ENCODE measurements at regions not wholly inside any gene's neighbourhood (a gene's known extent, or its start where the extent isn't known, plus 50 kb on each side); places are given as distances from the start of the nearest gene placed in this dataset.

DNA sequence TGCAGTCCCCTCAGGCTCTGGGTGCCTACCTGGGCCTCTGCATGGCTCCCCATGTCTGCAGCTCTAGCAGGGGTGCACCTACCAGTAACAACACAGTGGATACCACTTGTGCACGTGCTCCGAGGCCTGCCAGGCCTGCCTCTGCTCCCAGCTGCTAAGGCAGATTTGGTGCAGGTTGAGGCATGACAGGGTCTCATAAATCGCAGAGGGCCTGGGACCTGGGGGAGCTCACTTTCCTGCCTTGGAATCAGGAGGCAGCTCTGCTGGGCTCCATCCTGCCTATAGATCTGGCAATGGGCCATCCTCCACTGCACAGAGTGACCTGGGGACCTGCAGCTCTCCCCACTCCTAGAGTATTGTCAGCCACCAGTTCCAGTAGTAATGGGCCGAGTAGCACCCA lies 121.9 kb upstream of the CXCL14 start:
- ATAC-seq = no peak

DNA sequence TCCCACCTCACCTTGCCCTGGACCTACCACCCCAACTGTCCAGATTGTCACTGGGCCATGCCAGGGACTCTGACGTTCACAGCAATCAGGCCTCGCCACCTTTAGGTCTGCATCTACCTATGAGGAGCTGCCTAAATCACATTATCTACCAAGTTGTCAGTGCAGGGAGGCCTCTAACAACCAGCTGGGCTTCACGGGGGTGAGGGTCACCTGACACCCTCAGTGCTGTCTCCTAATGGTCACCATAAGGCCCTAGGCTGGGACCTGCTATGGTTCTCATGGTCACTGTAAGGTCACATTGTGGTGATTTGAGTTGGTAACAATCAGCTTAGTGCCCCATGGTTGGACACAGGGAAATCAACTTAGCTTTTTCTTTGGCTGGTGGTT lies 119.2 kb upstream of the CXCL14 start:
- no peak for ATAC-seq

DNA sequence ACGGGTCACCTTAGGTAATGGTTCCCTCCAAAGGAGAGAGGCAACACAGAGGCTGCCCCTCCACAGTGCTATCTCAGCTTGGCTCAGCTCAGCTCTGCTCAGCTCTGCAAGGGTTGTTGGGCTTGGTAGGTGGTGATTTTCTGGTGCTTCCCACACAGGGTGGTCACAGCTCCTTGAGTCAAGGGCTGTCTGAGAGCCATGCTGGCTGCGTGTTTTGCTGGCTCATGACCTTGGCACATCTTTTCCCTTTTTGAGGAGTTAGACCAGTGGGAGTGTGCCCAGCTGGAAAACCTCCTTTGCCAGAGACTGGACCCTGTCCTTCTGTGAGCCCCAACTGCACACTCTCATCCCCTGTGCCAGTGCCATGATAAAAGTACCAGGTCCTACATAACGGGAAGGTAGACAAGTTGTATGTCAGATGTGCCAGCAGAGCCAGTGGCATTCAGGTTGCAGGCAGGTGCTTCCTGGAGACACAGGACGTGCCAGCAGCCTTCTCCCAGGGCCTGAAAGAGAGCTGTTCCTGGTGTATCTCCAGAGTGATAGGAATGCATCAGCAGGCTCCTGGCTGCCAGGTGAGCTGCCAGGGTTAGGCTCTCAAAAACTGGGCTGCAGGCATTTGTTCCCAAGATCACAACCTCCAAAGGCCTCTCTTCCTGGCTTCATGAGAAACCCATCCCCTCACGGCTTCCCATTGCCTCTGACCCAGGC lies 118.6 kb upstream of the CXCL14 start:
- no peak for ATAC-seq

DNA sequence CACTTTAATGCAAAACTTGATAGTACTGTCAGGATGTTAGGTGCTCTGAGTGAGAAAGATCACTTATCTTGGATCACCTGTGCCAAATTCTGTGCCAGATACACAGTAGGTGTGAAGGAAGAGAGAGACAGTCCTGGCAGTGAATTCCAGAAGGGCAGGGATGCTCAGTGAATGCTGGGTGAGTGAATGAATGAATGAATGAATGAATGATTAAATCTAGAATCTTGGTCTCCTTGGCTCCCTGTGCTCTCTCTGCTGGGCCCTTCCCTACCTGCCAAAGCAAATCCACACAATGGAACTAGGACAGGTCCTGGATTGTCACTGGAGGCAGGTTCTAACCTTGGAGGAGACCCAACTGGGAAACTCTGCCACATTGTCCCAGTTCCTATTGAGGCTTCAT lies 117.5 kb upstream of the CXCL14 start:
- ATAC-seq = no peak

DNA sequence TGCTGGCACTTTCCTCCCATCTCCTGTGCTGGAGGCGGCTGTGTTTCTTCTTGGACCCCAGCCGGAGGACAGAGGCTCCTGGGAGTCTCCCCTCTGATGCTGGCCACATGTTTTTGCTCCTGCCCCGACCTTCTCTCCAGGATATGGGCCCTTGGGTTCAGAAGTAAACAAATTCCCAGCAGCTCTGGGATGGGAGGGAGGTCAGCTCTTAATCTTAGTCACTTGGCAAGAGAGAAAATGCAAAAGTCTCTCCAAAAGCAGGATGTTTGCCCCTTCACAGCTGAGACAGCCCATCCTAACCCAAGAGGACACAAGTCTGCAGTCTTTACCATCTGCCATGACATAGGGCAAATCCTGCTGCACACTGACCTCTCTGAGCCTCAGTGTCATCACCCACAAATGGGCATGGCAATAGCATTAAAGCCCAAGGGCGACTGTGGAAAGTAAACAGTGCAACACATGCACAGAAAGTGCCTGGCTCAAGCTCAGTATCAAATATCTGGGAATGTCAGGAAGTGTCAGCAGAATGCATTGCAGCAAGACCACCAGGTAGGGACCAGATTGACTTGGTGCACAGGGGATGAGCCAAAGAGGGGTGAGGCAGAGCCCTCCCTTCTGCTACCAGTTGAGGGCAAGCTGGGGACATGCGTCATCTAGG lies 117.0 kb upstream of the CXCL14 start:
- ATAC-seq = no peak

DNA sequence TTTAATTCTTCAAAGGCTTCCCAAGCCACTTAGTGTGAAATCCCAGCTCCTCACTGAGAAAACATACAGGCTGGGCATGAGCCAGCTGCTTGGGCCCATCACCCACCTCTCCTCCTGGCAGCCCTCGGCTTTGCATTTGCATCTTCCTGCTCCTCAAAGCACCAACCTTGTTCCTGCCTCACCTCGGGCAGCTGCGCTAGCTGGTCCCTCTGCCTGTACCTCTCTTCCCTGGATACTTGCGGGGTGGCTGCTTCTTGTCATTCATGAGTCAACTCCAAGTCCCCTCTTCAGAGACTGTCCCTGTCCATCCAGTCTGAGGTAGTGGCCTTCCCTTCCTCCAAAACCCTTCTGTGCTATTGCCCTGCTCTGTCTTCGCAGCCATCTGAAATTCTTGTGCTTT lies 116.1 kb upstream of the CXCL14 start:
- ATAC-seq = no peak

DNA sequence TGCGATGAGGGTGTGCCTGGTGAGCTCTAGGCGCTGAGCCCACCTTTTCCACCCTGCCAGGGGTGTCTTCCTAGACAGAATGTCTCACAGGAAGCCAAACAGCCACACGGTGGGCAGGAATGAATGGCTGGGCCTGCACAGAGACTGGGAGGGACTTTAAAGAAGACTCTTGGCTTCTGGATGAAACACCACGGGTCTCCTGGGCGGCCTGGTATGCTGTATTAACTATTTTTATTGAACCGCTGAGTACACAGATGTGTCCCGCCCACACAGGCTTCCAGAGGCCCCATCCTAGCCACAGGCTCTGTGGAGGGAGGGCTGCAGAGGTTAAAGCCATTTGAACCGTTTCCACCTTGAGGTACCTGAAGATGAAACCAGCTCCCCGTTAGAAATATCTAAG lies 115.2 kb upstream of the CXCL14 start:
- no peak for ATAC-seq

DNA sequence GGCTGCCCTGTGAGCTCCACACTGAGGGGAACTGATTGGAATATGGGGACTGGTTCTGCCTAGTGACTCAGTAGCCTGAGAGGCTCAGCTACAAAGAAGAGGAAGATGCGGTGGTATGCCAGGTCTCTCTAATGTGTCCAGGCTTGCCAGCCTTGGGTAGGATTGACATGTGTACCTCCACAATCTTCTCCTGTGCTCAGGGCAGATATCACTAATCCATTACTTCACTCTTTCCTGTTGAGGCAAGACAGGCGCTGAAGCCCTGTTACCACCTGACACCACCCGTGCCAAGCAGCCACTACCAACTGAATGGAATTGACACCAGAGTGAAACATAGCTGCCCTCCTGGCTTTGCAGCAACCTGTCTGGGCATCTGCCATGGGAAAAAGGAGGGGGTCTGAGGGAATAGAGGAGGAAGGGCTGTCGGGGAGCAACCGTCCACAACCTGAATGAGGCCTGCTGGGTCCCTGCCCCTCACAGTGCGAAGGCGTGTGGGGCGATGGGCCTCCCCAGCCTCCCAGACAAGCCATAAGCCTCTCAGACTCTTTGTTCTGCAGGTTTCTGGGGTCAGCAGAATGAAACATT lies 114.7 kb upstream of the CXCL14 start:
- ATAC-seq = peak; percentile 93

DNA sequence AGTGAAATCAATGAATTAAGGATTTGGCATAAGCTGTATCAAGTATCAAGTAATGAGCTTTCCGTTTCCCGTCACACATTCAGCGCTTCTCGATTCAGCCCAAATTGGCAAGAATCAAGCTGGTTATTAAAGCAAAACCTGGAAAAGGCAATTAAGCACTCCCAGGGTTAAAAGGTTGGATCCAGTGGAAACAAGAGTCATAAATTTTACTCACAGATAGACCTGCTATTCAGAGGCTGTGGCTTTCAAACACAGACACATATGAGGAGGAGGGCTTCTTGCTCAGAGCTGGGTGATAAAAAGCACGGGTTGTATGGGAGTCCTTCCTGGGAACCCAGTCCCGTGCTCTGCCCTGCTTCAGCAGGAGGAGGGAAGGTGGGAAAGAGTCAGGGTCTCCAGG lies 112.3 kb upstream of the CXCL14 start:
- ATAC-seq = no peak

DNA sequence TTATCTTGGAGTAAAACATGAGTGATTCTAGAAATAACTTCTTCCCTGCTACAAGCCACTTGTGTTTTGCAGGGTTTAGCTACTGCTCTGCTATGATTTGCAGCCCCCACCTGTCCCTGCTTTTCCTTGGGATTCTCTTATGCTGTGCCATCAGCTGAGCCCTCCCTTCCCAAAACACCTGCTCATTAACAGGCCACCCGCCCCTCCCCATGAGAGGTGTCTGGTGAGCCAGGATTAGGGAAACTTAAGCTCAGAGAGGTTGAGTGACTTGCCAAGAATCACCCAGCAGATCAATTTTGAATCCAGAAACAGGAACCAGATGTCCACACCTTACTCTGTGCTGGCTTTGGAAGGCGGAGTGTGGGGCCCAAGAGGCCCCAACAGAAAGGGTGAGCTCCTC lies 111.7 kb upstream of the CXCL14 start:
- no peak for ATAC-seq

DNA sequence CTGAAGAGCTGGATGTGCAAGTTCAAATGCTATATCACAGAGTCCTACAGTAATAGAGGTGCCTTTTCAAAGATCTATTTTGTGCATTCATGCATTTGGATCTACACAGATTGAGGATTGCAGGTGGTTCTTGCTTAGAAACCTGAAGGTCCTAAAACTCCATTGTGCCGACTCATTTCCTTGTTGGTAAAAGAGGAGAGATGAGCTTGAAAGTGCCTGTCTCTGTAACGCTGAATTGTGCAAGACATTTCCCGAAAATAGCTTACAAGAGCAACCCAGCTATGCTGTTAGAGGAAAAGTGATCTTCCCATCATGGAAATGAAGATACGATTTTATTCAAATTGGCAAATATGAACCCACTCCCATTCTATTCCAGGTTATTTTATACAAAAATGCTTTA lies 110.7 kb upstream of the CXCL14 start:
- ATAC-seq = no peak

DNA sequence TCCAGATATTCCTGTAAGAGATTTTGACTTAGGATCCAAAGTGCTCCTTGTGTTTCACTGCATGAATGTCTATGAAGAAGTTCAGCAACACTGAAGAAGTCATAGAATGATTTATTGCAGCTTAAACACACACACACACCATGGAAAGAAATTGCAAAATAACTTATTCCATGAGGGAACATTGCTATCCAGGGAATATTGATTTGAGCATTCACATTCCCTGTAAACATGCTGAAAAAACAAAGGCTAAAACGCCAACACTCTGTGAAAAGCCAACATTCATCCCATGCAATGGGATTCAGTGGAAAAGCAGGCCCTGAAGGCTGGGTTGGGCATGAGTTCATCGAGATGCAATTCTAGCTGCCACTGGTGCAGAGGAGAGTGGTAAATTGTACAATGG lies 109.6 kb upstream of the CXCL14 start:
- no peak for ATAC-seq

DNA sequence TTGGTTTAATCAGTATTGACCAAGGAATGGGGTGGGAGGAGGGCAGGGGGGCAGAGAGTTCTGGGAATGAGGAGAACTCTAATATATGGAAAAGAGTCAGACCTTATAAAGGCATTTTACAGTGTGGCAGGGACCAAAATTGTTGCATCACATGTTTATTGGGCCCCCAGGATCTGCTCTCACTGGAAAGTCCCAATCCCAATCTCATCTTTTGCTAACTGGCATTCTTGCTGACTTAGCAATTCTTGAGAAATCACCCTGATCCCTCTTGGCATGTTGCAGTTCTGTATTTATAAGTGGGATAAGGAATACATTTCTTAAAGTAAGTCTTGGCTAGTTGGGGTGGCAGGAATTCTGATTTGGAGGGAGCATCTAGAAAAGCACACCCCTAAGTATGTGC lies 104.4 kb upstream of the CXCL14 start:
- no peak for ATAC-seq

DNA sequence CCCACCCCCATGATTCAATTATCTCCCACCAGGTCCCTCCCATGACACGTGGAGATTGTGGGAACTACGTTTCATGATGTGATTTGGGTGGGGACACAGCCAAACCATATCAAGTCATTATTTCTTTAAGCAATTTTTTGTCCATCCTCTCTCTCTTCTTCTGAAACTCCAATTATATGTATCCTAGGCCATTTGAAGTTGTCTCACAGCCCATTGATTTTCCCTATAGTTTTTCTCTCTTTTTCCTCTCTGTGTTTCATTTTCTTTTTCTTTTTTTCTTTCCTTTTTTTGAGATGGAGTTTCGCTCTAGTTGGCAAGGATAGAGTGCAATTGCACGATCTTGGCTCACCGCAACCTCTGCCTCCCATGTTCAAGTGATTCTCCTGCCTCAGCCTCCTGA lies 101.9 kb upstream of the CXCL14 start:
- ATAC-seq = no peak

DNA sequence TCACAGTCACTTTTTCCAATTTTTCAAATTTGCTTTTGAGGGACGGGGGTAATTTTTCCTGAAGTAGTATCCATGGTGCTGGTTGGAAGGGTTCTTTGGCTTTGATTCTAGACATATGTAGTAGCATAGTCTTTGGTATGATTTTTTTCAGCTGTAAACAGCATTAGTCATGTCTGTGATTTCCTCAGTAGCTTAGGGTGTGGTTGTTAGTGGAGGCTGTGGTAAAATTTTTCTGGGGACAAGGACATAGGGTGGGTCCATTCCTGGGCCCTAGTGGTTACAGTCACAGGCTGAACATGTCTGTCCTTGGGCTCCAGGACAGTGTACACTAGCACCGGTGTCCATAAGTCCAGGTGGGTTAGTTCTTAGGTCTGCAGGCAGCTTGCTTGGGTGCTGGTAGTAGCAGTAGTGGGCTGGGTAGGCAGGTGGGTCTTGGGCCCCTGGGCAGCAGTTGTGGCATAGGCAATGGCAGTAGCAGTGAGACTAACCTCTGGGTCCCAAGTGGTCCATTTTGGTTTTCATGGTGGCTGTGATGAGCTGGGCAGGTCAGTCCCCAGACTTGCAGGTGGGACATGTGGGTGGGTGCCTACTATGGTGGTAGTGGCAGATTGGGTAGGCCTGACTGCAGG lies 100.0 kb upstream of the CXCL14 start:
- ATAC-seq = peak; percentile 92

DNA sequence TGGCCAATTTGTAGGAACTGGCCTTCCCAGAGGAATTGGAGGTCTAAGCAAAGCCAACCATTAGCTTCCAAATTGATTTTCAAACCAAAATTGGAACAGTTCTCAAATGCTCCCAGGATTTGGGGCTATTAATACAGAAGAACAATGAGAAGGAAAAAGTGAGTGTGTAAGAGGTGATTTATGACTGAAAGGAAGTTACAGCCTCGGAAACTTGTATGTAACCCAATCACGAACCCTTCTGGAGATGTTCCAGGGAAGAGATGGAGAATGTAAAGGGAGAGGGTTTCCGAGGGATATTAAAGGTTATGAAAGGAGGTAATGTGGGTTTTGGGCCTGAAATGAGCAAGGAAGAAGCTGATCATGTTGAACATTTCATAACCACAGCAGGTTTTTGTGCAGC lies 93.2 kb upstream of the CXCL14 start:
- ATAC-seq = no peak

DNA sequence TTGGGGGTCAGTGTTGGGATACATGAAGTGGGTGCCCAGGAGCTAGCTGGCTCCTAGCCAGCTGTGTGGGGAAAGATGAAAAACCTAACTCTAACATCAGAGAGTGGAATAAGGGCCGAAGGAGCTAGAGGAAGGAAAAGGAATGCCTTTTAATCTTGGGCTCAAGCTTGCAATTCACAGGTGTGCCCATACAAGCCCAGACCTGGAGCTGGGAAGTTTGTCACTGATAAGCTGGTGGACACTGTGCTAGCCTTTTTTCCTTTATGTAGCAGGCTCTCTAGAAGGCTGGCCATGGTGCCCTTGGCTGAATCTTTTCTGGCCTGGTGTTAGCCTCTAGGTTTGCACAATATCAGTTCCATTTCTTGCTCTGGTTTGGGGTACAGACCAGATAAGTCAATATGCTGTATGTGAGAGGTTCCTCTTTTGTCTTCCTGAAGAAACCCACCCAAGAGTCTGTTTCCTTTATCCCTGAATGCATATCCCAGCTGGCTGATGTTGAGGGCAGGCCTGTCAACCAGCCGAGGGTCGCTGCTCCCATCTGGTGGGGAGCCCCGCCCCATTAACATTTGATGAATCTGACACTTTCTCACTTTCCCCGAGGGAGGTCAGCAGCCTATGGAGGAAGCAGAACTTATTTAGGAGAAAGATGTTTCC lies 92.4 kb upstream of the CXCL14 start:
- peak; percentile 68 for ATAC-seq

DNA sequence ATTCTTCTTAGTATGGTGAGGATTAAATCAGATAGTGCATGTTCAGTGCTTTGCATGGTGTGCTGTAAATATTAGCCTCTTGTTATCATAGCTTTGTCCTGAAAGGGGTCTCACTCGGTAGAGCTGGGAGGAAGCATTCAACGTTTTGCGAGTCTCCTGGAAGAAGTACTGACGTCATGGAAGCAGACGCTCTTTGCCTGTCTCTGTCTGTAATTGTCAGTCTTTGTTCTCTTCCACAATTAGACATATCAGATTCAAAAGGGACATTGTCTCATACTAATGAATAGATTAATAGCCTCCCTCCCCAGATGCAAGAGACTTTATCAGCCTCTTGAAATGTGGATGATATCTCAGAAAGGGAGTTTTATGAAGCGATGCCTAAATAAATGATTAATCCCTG lies 91.8 kb upstream of the CXCL14 start:
- no peak for ATAC-seq

DNA sequence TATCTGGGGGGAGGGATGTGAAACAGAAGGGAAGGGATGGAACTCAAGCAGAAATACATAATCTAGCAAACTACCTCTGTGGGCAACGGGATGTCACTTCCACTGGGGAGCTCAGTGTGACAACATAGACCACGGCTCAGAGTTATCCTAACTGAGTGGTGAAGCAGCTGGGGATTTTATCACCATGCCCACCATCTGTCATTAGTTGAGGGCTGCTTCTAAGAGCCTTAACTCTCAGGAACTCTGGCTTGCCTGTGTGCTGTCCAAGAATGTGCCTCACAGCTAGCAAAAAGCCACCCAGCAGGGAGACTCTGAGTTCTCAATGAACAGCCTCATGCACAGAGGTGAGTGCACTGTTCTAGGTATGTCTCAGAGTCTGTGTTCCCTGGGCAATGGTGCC lies 90.6 kb upstream of the CXCL14 start:
- ATAC-seq = no peak

DNA sequence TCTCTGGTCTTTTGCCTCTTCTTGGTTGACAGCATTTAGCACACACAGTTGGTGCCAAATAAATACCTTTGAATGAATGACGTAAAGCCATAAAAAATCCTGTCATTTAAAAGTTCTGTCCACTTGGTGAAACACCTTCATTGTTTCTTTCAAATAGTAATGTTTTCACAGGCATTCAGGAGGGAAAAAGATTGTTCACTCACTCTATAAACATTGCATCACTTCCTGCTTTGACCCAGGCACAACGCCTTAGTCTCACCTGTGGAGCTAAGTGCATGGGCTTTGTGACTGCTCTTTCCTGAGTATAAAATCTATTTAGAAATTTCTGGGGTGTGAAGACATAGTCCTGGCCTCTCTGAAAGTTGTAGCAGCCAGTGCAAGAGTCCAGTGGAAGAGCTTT lies 88.9 kb upstream of the CXCL14 start:
- peak; percentile 74 for ATAC-seq

DNA sequence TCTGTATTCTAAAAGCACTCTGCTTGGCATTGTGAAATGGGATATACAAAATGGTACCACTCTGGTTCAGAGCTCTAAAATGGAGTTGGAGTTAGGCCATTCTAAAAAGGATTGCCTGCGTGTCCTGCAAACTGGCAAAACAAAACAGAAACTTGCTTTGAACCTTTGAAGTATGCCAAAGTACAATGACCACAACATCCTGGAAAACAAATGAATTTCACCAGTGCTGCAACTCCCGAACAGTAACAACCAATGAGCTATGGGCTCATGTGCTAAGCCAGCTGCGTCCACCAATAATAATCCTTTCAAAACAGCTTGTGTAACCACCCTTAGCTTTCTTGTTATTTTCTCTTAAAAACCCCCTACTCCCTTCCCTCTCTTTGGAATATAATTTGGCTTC lies 88.4 kb upstream of the CXCL14 start:
- no peak for ATAC-seq

DNA sequence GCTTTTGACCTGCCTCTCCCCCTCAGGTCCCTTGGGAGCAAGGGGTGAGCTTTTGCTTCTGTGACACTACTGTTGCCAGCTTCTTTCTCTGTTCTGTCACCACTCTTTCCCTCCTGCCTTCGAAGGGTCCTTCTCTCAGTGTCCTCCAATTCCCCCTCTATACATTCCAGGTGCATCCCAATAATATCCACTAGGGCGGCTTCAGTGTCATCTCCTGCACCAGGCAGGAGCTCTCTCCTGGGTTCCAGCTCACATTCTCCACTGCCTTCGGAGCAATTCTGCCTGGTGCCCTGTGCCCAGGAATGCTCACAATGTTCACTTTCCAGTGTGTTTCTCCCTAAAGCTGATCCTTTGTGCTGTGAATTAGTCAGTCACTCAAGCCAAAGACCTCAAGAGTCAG lies 83.9 kb upstream of the CXCL14 start:
- no peak for ATAC-seq

DNA sequence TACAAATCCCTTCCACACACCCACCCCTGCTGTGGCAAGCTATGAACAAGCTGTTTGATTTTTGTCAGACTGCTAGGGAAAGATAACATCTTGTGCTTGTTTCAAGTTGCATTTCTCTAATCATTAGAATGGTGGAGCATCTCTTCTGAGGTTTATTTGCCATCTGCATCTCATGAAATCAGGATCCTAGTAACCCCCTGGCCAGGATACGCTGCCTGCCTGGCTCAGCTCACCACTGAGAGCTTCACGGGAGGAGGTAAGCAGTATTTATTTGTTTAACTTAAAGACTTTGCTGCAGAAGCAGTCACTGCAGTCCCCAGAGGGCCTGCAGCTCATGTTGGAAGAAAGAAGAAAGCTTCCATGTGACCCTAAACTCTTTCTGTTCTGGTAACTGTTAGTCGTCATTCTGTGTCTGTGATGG lies 83.3 kb upstream of the CXCL14 start:
- no peak for ATAC-seq

Data from esophagus mucosa (tissue), 1 donor.